Trophoblast cell (in vitro differentiated cells and primary cell): ENCODE measurements at regions not wholly inside any gene's neighbourhood (a gene's known extent, or its start where the extent isn't known, plus 50 kb on each side); places are given as distances from the start of the nearest gene placed in this dataset.
A peak's percentile ranks its signal among the peaks of the same experiment; 100 is the strongest.

Experiments
- DNase-seq, 2 donors: peaks; one replicate each; pipeline ENCODE4 v3.0.0-alpha.2; 2016
- H2AFZ ChIP-seq: 2 replicates; pipeline ENCODE4 v1.6.1; 2013; ENCODE audit warnings: low read length, moderate library complexity, mild to moderate bottlenecking; ENCODE audit not compliant: insufficient read depth, poor library complexity
- H2AK5ac ChIP-seq: 2 replicates; pipeline ENCODE4 v1.6.1; 2013; ENCODE audit warnings: mild to moderate bottlenecking, low read length
- H2BK120ac ChIP-seq: 2 replicates; pipeline ENCODE4 v1.6.1; 2013; ENCODE audit warnings: low read length, mild to moderate bottlenecking, moderate library complexity; ENCODE audit not compliant: insufficient read depth, poor library complexity
- H2BK12ac ChIP-seq: 2 replicates; pipeline ENCODE4 v1.6.1; 2013; ENCODE audit warnings: mild to moderate bottlenecking, low read length, moderate library complexity
- H2BK5ac ChIP-seq: 2 replicates; pipeline ENCODE4 v1.6.1; 2013; ENCODE audit warnings: low read length, low read depth, moderate library complexity, mild to moderate bottlenecking; ENCODE audit not compliant: poor library complexity
- H3K14ac ChIP-seq: 2 replicates; pipeline ENCODE4 v1.6.1; 2013; ENCODE audit warnings: mild to moderate bottlenecking, low read length
- H3K18ac ChIP-seq: 2 replicates; pipeline ENCODE4 v1.6.1; 2013; ENCODE audit warnings: mild to moderate bottlenecking, low read length
- H3K23ac ChIP-seq: 2 replicates; pipeline ENCODE4 v1.6.1; 2013; ENCODE audit warnings: low read length
- H3K27ac ChIP-seq: 2 replicates; pipeline ENCODE4 v1.5.1; 2013; ENCODE audit warnings: low read depth, mild to moderate bottlenecking, inconsistent platforms, low read length, moderate library complexity
- H3K27me3 ChIP-seq: 2 replicates; pipeline ENCODE4 v1.6.1; 2013; ENCODE audit warnings: inconsistent platforms, mild to moderate bottlenecking, low read length, moderate library complexity; ENCODE audit not compliant: insufficient read depth
- H3K36me3 ChIP-seq, 2 experiments: 1 replicate in 1 of 2; 2 replicates in 1 of 2; pipeline ENCODE4 v1.6.1; 2013; ENCODE audit warnings: low read length in 2 of 2, mild to moderate bottlenecking in 2 of 2, moderate library complexity in 1 of 2; ENCODE audit not compliant: insufficient read depth in 2 of 2, control insufficient read depth in 1 of 2
- H3K4ac ChIP-seq: 2 replicates; pipeline ENCODE4 v1.6.1; 2013; ENCODE audit warnings: low read depth, mild to moderate bottlenecking, low read length, moderate library complexity
- H3K4me1 ChIP-seq, 2 experiments: 1 replicate in 1 of 2; 2 replicates in 1 of 2; pipeline ENCODE4 v1.6.1; 2013; ENCODE audit warnings: low read length in 2 of 2, mild to moderate bottlenecking in 2 of 2, moderate library complexity in 1 of 2; ENCODE audit not compliant: insufficient read depth in 2 of 2, control insufficient read depth in 1 of 2
- H3K4me2 ChIP-seq: 2 replicates; pipeline ENCODE4 v1.6.1; 2013; ENCODE audit warnings: inconsistent platforms, mild to moderate bottlenecking, low read length, moderate library complexity
- H3K4me3 ChIP-seq: 2 replicates; pipeline ENCODE4 v1.5.1; 2013; ENCODE audit warnings: mild to moderate bottlenecking, low read depth, low read length, inconsistent platforms
- H3K79me1 ChIP-seq: one replicate; pipeline ENCODE4 v1.6.1; 2013; ENCODE audit warnings: low read length
- H3K79me2 ChIP-seq: 2 replicates; pipeline ENCODE4 v1.6.1; 2013; ENCODE audit warnings: low read length, mild to moderate bottlenecking; ENCODE audit not compliant: control insufficient read depth, insufficient read depth, poor library complexity
- H3K9ac ChIP-seq: 2 replicates; pipeline ENCODE4 v1.6.1; 2013; ENCODE audit warnings: mild to moderate bottlenecking, low read length
- H3K9me3 ChIP-seq: 2 replicates; pipeline ENCODE4 v1.6.1; 2013; ENCODE audit warnings: low read depth, mild to moderate bottlenecking, control low read depth, inconsistent platforms, low read length; ENCODE audit not compliant: insufficient read depth
- H4K12ac ChIP-seq: 2 replicates; pipeline ENCODE4 v1.6.1; 2013; ENCODE audit warnings: low read depth, mild to moderate bottlenecking, low read length, moderate library complexity
- H4K8ac ChIP-seq: 2 replicates; pipeline ENCODE4 v1.6.1; 2013; ENCODE audit warnings: low read depth, mild to moderate bottlenecking, low read length, moderate library complexity
- H4K91ac ChIP-seq: one replicate; pipeline ENCODE4 v1.6.1; 2013; ENCODE audit warnings: low read depth, mild to moderate bottlenecking, low read length, moderate library complexity
- WGBS: extraction: QIAGEN DNeasy Blood & Tissue Kit; methylation state at CpG from one replicate; pipeline ENCODE4 v1.1.7; 2013; ENCODE audit warnings: missing lambda C conversion rate; ENCODE audit not compliant: insufficient read length, insufficient coverage; ENCODE audit errors: extremely low coverage; 5-methylcytosine and 5-hydroxymethylcytosine counted together

DNA sequence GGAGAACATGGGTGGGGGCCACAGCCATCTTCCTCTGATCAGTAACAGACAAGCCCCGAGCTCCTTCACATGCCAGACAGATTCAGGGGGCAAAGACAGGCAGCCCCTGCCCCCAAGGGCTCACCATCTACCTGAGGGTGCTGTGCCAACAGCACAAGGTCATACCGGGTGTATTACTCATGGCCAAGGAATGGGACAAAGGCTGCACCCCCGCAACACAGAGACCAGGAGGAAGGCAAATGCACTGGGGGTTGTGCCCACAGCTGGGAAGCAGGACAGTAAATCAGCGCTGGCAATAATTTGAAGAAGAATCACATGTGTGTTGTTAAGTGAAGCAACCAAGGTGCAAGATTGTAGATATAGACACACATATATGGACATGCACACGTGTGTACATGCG, 137.1 kb downstream of the C16orf95 start:
- no peaks in the 10 kb centered on the region for H3K27me3 ChIP-seq

DNA sequence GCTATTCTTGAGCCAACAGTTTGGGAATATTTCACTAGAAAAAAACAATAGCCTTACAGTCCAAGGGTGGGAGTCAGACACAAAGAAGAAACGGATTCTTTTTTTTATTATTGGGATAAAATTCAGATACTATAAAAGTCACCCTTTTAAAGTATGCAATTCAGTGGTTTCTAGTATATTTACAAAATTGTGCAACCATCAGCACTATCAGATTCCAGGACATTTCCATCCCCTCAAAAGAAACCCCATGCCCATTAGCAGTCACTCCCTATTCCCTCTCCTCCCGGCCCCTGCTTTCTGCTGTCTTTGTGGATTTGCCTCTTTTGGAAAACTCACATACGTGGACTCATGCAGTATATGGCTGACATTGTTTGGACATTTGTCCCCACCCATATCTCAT, 134.4 kb downstream of the C16orf95 start:
- H2AK5ac ChIP-seq, result no peak overlapping the region
- H3K9me3 ChIP-seq, result peaks cover 10% of the 10 kb centered on the region
- H3K79me2 ChIP-seq, result no peaks in the 10 kb centered on the region
- no peak overlapping the region for H4K8ac ChIP-seq
- H3K79me1 ChIP-seq, result peaks cover 6% of the 10 kb centered on the region
- no peak overlapping the region for H3K4me2 ChIP-seq
- H3K27me3 ChIP-seq, result no peaks in the 10 kb centered on the region
- no peak overlapping the region for H2AFZ ChIP-seq
- H3K23ac ChIP-seq, result no peak overlapping the region
- H3K14ac ChIP-seq, result no peak overlapping the region
- no peak overlapping the region for H3K4me3 ChIP-seq
- no peak for DNase-seq
- H4K12ac ChIP-seq, result no peak overlapping the region
- no peaks in the 10 kb centered on the region for H3K36me3 ChIP-seq
- H2BK5ac ChIP-seq, result no peak overlapping the region
- H3K18ac ChIP-seq, result no peak overlapping the region
- H3K4me1 ChIP-seq, result peaks cover 11 to 21% of the 10 kb centered on the region in 2 experiments
- no peak overlapping the region for H3K27ac ChIP-seq
- no CpG with 5 or more reads among the region's 3 CpGs for WGBS
- no peak overlapping the region for H4K91ac ChIP-seq
- H2BK12ac ChIP-seq, result no peak overlapping the region
- H3K4ac ChIP-seq, result no peak overlapping the region
- no peak overlapping the region for H2BK120ac ChIP-seq
- no peak overlapping the region for H3K9ac ChIP-seq

More for the DNA sequence above, 137.1 kb downstream of the C16orf95 start:
- H3K4me3 ChIP-seq, result no peak overlapping the region
- peak overlapping the region; percentile 3 for H3K14ac ChIP-seq
- WGBS, result no CpG with 5 or more reads among the region's 6 CpGs
- H2AK5ac ChIP-seq, result peak overlapping the region; percentile 11
- no peak overlapping the region for H3K23ac ChIP-seq
- peak overlapping the region; percentile 3 for H2BK12ac ChIP-seq
- peaks cover 6% of the 10 kb centered on the region for H3K79me1 ChIP-seq
- no peak overlapping the region for H3K9ac ChIP-seq
- no peaks in the 10 kb centered on the region for H3K36me3 ChIP-seq
- H3K79me2 ChIP-seq, result no peaks in the 10 kb centered on the region
- H3K4ac ChIP-seq, result no peak overlapping the region
- H4K12ac ChIP-seq, result no peak overlapping the region
- H3K4me2 ChIP-seq, result no peak overlapping the region
- H3K27ac ChIP-seq, result no peak overlapping the region
- no peak for DNase-seq
- H3K4me1 ChIP-seq, result peaks cover 11 to 22% of the 10 kb centered on the region in 2 experiments
- H4K91ac ChIP-seq, result peak overlapping the region; percentile 82
- peak overlapping the region; percentile 8 for H4K8ac ChIP-seq
- H2BK120ac ChIP-seq, result peak overlapping the region; percentile 23
- H2BK5ac ChIP-seq, result no peak overlapping the region
- peaks cover 2% of the 10 kb centered on the region for H3K9me3 ChIP-seq
- H2AFZ ChIP-seq, result no peak overlapping the region
- no peak overlapping the region for H3K18ac ChIP-seq

DNA sequence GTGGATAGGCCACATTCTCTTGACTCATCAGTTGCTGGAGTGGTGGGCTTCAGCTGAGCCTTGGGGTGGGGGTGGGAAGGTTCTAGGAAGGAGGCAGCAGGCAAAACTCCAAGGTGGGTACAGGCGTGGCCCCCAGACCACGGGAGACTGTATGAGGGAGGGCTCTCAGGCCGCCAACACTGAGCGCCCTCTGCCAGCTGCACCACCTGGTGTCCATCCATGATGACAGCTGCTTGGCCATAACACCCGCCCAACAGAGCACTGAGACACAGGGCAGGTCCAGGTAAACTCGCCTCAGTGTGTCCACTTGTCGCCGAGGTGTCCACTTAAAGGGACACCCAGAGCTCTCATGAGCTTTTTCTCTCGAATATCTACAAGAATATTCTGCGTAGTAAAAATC, 133.5 kb downstream of the C16orf95 start:
- Histone ChIP-seq H2AFZ (no peak overlapping the region), H3K27ac (no peak overlapping the region), H3K36me3 (no peaks in the 10 kb centered on the region), H3K9ac (no peak overlapping the region), H4K8ac (no peak overlapping the region), H3K14ac (no peak overlapping the region), H3K79me2 (no peaks in the 10 kb centered on the region), H3K18ac (no peak overlapping the region), H3K23ac (no peak overlapping the region), H2BK120ac (no peak overlapping the region), H3K4me1 (peaks cover 11 to 15% of the 10 kb centered on the region in 2 experiments), H3K4ac (no peak overlapping the region), H2BK5ac (no peak overlapping the region), H3K4me3 (no peak overlapping the region), H3K27me3 (no peaks in the 10 kb centered on the region), H4K12ac (no peak overlapping the region), H3K4me2 (no peak overlapping the region), H2BK12ac (no peak overlapping the region), H2AK5ac (no peak overlapping the region), H3K79me1 (peaks cover 3% of the 10 kb centered on the region), H4K91ac (no peak overlapping the region), H3K9me3 (peaks cover 16% of the 10 kb centered on the region)
- DNase-seq, result no peak
- whole genome bisulfite sequencing, result no CpG with 5 or more reads among the region's 10 CpGs

DNA sequence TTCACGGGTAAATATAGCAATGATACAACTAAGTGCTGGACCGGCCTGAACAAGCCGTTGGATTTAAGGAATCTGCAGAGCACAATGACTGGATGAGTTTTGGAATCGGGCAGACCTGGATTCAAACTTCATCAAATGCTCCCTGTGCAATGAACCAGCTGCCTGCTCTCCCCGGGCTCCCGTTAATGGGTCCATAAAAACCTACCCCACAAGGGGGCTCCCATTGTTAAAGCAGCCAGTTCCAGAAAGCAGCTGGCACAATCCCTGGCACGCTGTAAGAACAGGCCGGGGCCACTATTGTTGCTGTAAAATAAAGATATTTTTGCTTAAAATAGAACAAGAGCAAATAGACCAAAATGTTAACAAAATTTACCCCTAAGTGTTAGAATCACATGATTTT, 131.9 kb downstream of the C16orf95 start:
- Histone ChIP-seq H3K9ac (no peak overlapping the region), H2BK12ac (no peak overlapping the region), H3K4ac (no peak overlapping the region), H3K23ac (no peak overlapping the region), H2BK120ac (no peak overlapping the region), H3K14ac (no peak overlapping the region), H3K27me3 (no peaks in the 10 kb centered on the region), H2BK5ac (no peak overlapping the region), H3K79me2 (no peaks in the 10 kb centered on the region), H3K27ac (no peak overlapping the region), H4K8ac (no peak overlapping the region), H3K36me3 (no peaks in the 10 kb centered on the region), H2AK5ac (no peak overlapping the region), H4K91ac (no peak overlapping the region), H3K9me3 (peaks cover 19% of the 10 kb centered on the region), H3K4me2 (no peak overlapping the region), H4K12ac (no peak overlapping the region), H3K4me3 (no peak overlapping the region), H3K18ac (no peak overlapping the region), H3K4me1 (peaks cover 0 to under 1% of the 10 kb centered on the region in 2 experiments), H2AFZ (no peak overlapping the region), H3K79me1 (no peaks in the 10 kb centered on the region)
- no CpG with 5 or more reads among the region's 8 CpGs for WGBS
- DNase-seq, result no peak
